HepG2 (cell line): ENCODE measurements at regions not wholly inside any gene's neighbourhood (a gene's known extent, or its start where the extent isn't known, plus 50 kb on each side); places are given as distances from the start of the nearest gene placed in this dataset.

ENCODE experiments used
- PRPF4 ChIP-seq: fragments of 200-400 bp; formaldehyde crosslinking; IDR thresholded peaks from 2 replicates; pipeline ENCODE4 v1.6.1; 2016; ENCODE audit warnings: low read length, low read depth; ENCODE audit not compliant: poor library complexity, severe bottlenecking
- ZNF543 ChIP-seq: sonication (generic); formaldehyde crosslinking; IDR thresholded peaks from 2 replicates; pipeline ENCODE4 v1.4.0; 2020; ENCODE audit warnings: mild to moderate bottlenecking, missing genetic modification reagents

DNA sequence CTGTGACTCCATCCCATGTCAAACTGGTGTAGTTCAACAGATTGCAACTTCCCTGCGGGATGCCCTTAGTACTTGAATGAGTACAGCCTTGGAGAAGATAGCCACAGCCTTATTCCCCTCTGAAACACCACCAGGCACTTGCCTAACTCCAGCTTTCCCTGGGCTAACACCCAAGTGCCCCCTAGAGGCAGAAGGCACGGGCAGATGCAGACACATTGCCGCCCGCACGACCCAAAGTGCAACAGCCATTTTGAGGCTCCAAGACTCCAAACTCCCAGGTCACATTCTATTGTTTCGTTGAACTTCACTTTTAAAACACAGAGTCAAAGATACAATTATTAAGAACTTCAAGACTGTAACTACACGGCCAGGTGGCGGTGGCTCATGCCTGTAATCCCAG lies 163.6 kb upstream of the CDH6 start:
- no peak for TF ChIP-seq PRPF4
- TF ChIP-seq ZNF543 (CRISPR knock-in tag): no peak
